Gastrocnemius medialis (tissue), 4 donors: ENCODE measurements at regions not wholly inside any gene's neighbourhood (a gene's known extent, or its start where the extent isn't known, plus 50 kb on each side); places are given as distances from the start of the nearest gene placed in this dataset.

ENCODE experiments used
- ATAC-seq, 2 donors: fragments of 150-250 bp; one replicate each; pipeline ENCODE4 v1.9.1; 2016
- DNase-seq, 2 donors: peaks; one replicate each; pipeline ENCODE4 v3.0.0-alpha.2; 2019
- H3K27ac ChIP-seq, 4 donors: fragments of 200-600 bp; sonication (generic); 1 replicate in 1 of 4; 2 replicates in 3 of 4; pipeline ENCODE4 v1.5.1; 2016 to 2018; ENCODE audit warnings: mild to moderate bottlenecking in 2 of 4, moderate library complexity in 1 of 4
- H3K27me3 ChIP-seq, 3 donors: fragments of 200-600 bp; sonication (generic) in 2 of 3; 1 replicate in 1 of 3; 2 replicates in 2 of 3; pipeline versions ENCODE4 v1.5.1 to v1.6.0; 2016 to 2019; ENCODE audit warnings: mild to moderate bottlenecking in 1 of 3, moderate library complexity in 1 of 3
- H3K36me3 ChIP-seq, 2 donors: fragments of 200-600 bp; sonication (generic) in 1 of 2; one replicate each; pipeline ENCODE4 v1.5.1; 2017 to 2018
- H3K4me1 ChIP-seq, 2 donors: fragments of 200-600 bp; sonication (generic) in 1 of 2; one replicate each; pipeline ENCODE4 v1.5.1; 2016 to 2017; ENCODE audit warnings: mild to moderate bottlenecking in 2 of 2
- H3K4me3 ChIP-seq, 4 donors: fragments of 200-600 bp; sonication (generic) in 3 of 4; 1 replicate in 1 of 4; 2 replicates in 3 of 4; pipeline ENCODE4 v1.5.1; 2016 to 2019; ENCODE audit warnings: mild to moderate bottlenecking in 2 of 4
- H3K9me3 ChIP-seq, 3 donors: fragments of 200-600 bp; sonication (generic) in 2 of 3; 1 replicate in 1 of 3; 2 replicates in 2 of 3; pipeline ENCODE4 v1.5.1; 2016 to 2019
- POLR2A ChIP-seq, 2 donors: fragments of 450-650 bp; IDR thresholded peaks; one replicate each; pipeline ENCODE4 v1.6.1; 2017; ENCODE audit warnings: antibody characterized with exemption in 2 of 2, mild to moderate bottlenecking in 2 of 2, moderate library complexity in 2 of 2
- in situ Hi-C, 4 donors: fragments of 200-750 bp; cut with MboI; loops; one replicate each; pipeline versions ENCODE4 v1.15.0 to v1.8.0; 2017; ENCODE audit warnings: low sequenced_read_pairs in 4 of 4
- intact Hi-C: fragments of 100-400 bp; cut with DNase I; formaldehyde crosslinking; loops from one replicate; pipeline ENCODE4 v1.15.1; 2023; ENCODE audit warnings: low total_unique reads
- TF ChIP-seq, protein P1 (sequence below), 5 experiments: fragments of 450-650 bp in 3 of 5; fragments of 200-600 bp in 2 of 5; sonication (generic) in 2 of 5; IDR thresholded peaks in 4 of 5; conservative IDR thresholded peaks in 1 of 5; 1 replicate in 4 of 5; 2 replicates in 1 of 5; pipeline ENCODE4 v1.5.1; 2016 to 2019; ENCODE audit warnings: antibody characterized with exemption in 5 of 5, mild to moderate bottlenecking in 3 of 5, moderate library complexity in 3 of 5

- TF ChIP-seq, protein P1, sequence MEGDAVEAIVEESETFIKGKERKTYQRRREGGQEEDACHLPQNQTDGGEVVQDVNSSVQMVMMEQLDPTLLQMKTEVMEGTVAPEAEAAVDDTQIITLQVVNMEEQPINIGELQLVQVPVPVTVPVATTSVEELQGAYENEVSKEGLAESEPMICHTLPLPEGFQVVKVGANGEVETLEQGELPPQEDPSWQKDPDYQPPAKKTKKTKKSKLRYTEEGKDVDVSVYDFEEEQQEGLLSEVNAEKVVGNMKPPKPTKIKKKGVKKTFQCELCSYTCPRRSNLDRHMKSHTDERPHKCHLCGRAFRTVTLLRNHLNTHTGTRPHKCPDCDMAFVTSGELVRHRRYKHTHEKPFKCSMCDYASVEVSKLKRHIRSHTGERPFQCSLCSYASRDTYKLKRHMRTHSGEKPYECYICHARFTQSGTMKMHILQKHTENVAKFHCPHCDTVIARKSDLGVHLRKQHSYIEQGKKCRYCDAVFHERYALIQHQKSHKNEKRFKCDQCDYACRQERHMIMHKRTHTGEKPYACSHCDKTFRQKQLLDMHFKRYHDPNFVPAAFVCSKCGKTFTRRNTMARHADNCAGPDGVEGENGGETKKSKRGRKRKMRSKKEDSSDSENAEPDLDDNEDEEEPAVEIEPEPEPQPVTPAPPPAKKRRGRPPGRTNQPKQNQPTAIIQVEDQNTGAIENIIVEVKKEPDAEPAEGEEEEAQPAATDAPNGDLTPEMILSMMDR (IDR thresholded peaks at IDR 0.05 in 4 of 5, conservative IDR thresholded peaks at IDR 0.05 in 1 of 5) = no peak
- no peak for TF ChIP-seq POLR2A (IDR thresholded peaks at IDR 0.05)
- Histone ChIP-seq H3K27me3 (peaks cover 0 to 2% (median 2%) of the 10 kb centered on the region in 3 donors), H3K9me3 (no peaks in the 10 kb centered on the region), H3K36me3 (no peaks in the 10 kb centered on the region), H3K4me3 (no peak overlapping the region), H3K27ac (no peak overlapping the region), H3K4me1 (no peaks in the 10 kb centered on the region)
- no peak for DNase-seq
- in situ Hi-C loops = no loop called here
- ATAC-seq = no peak
- intact Hi-C loops = no loop called here
Measured at GRCh38 chr14:105929327-105930081, 403.1 kb downstream of the TMEM121 start.

- no peak for DNase-seq
- no peak for TF ChIP-seq POLR2A (IDR thresholded peaks at IDR 0.05)
- TF ChIP-seq, protein P1 (IDR thresholded peaks at IDR 0.05 in 4 of 5, conservative IDR thresholded peaks at IDR 0.05 in 1 of 5) = no peak
- Histone ChIP-seq H3K27me3 (peaks cover 0 to 2% (median 2%) of the 10 kb centered on the region in 3 donors), H3K9me3 (no peaks in the 10 kb centered on the region), H3K4me3 (no peak overlapping the region), H3K36me3 (no peaks in the 10 kb centered on the region), H3K4me1 (no peaks in the 10 kb centered on the region), H3K27ac (no peak overlapping the region)
- in situ Hi-C loops (no loop called here), intact Hi-C loops (no loop called here)
- no peak for ATAC-seq
Measured at GRCh38 chr14:105930572-105930971, 404.2 kb downstream of the TMEM121 start.

- no peaks in the 10 kb centered on the region for H3K9me3 ChIP-seq
- H3K27me3 ChIP-seq = peaks cover 0 to 2% (median 2%) of the 10 kb centered on the region in 3 donors
- H3K27ac ChIP-seq = no peak overlapping the region
- no peak overlapping the region for H3K4me3 ChIP-seq
- H3K4me1 ChIP-seq = no peaks in the 10 kb centered on the region
- no peaks in the 10 kb centered on the region for H3K36me3 ChIP-seq
- in situ Hi-C loops (no loop called here), intact Hi-C loops (no loop called here)
- TF ChIP-seq, protein P1 (IDR thresholded peaks at IDR 0.05 in 4 of 5, conservative IDR thresholded peaks at IDR 0.05 in 1 of 5) = no peak
- DNase-seq (no peak), ATAC-seq (no peak)
Measured at GRCh38 chr14:105931808-105932483, 405.6 kb downstream of the TMEM121 start.

GRCh38 chr14:105933238-105933637 is 406.9 kb downstream of the TMEM121 start:
- ATAC-seq (no peak), DNase-seq (no peak)
- in situ Hi-C loops = no loop called here
- no peak overlapping the region for H3K4me3 ChIP-seq
- TF ChIP-seq, protein P1 (IDR thresholded peaks at IDR 0.05 in 4 of 5, conservative IDR thresholded peaks at IDR 0.05 in 1 of 5) = no peak
- no peak for TF ChIP-seq POLR2A (IDR thresholded peaks at IDR 0.05)
- H3K27me3 ChIP-seq = peaks cover 0 to 2% (median 2%) of the 10 kb centered on the region in 3 donors
- no peaks in the 10 kb centered on the region for H3K4me1 ChIP-seq
- no peak overlapping the region for H3K27ac ChIP-seq
- intact Hi-C loops = no loop called here
- no peaks in the 10 kb centered on the region for H3K36me3 ChIP-seq
- H3K9me3 ChIP-seq = no peaks in the 10 kb centered on the region
